HepG2 (cell line): ENCODE measurements at regions not wholly inside any gene's neighbourhood (a gene's known extent, or its start where the extent isn't known, plus 50 kb on each side); places are given as distances from the start of the nearest gene placed in this dataset.

Experiments used
- ATAC-seq: fragments of 200-7000 bp; cut with Tn5 transposase; 3 replicates; pipeline ENCODE4 v1.9.1; 2020; ENCODE audit warnings: mild to moderate bottlenecking, moderate library complexity
- BruUV-seq: library from RNA; stranded (reverse); fragments of 400-500 nt; replicated peaks from 2 replicates; lab custom pipeline; 2021; lab: Mats Ljungman, UMichigan
- CTCF ChIA-PET: fragments of 300-600 bp; formaldehyde crosslinking; extraction: SDS; loops from one replicate; lab custom pipeline; 2021; ENCODE audit warnings: low total read pairs, inconsistent platforms, low intra/inter-chr PET ratio; lab: Yijun Ruan, JAX
- POLR2A ChIA-PET: fragments of 350-600 bp; sonication (Branson Sonifier 250); formaldehyde crosslinking; loops from one replicate; lab custom pipeline; 2020; ENCODE audit warnings: antibody characterized with exemption, inconsistent platforms; lab: Yijun Ruan, JAX
- DNase-seq: peaks from one replicate; pipeline ENCODE4 v3.0.0-alpha.2; 2015; ENCODE audit warnings: low spot score
- FAIRE-seq: peaks from 3 replicates; lab custom pipeline; 2011; peaks lifted over from hg19 to GRCh38; lab: Jason Lieb, UNC
- H2AFZ ChIP-seq: one replicate; pipeline ENCODE4 v1.6.1; 2011; ENCODE audit warnings: low read length, inconsistent platforms
- H3K27ac ChIP-seq: fragments of 300-600 bp; 3 replicates; pipeline ENCODE4 v1.8.0; 2011; ENCODE audit warnings: mixed run types, mild to moderate bottlenecking, mixed read lengths, low read length, inconsistent platforms; ENCODE audit not compliant: insufficient read depth; ENCODE audit errors: extremely low read length
- H3K27me3 ChIP-seq, 2 experiments: fragments of 200-600 bp in 1 of 2; 2 replicates in 1 of 2; 3 replicates in 1 of 2; pipeline versions ENCODE4 v1.6.0 to v1.8.0; 2011; ENCODE audit warnings: low read length in 2 of 2, mild to moderate bottlenecking in 2 of 2, moderate library complexity in 2 of 2, inconsistent platforms in 1 of 2; ENCODE audit not compliant: insufficient read depth in 2 of 2, control insufficient read depth in 1 of 2
- H3K36me3 ChIP-seq, 2 experiments: fragments of 200-600 bp in 1 of 2; replicated peaks in 1 of 2; 2 replicates in 1 of 2; 3 replicates in 1 of 2; pipeline versions ENCODE4 v1.5.1 to v1.8.0; 2011; ENCODE audit warnings: low read length in 2 of 2, inconsistent platforms in 1 of 2; ENCODE audit not compliant: insufficient read depth in 2 of 2, control insufficient read depth in 1 of 2
- H3K4me1 ChIP-seq: 2 replicates; pipeline ENCODE4 v1.5.1; 2012; ENCODE audit warnings: low read length, inconsistent platforms; ENCODE audit not compliant: insufficient read depth
- H3K4me2 ChIP-seq: 2 replicates; pipeline ENCODE4 v1.6.0; 2011; ENCODE audit warnings: low read depth, low read length, inconsistent platforms
- H3K4me3 ChIP-seq, 3 experiments: fragments of 200-600 bp in 1 of 3; sonication (generic), shearing (Covaris generic) in 1 of 3; replicated peaks in 1 of 3; 2 replicates each; pipeline ENCODE4 v1.5.1; 2011 to 2016; ENCODE audit warnings: low read length in 3 of 3, inconsistent platforms in 2 of 3, low read depth in 2 of 3, mild to moderate bottlenecking in 2 of 3, control low read depth in 1 of 3, mixed read lengths in 1 of 3; ENCODE audit not compliant: insufficient read depth in 1 of 3
- H3K79me2 ChIP-seq: one replicate; pipeline ENCODE4 v1.6.1; 2011; ENCODE audit warnings: low read length, inconsistent platforms; ENCODE audit not compliant: insufficient read depth
- H3K9ac ChIP-seq: 2 replicates; pipeline ENCODE4 v1.6.0; 2011; ENCODE audit warnings: mild to moderate bottlenecking, low read depth, low read length, inconsistent platforms; ENCODE audit not compliant: insufficient read depth
- H3K9me3 ChIP-seq: 2 replicates; pipeline ENCODE4 v1.5.1; 2012; ENCODE audit warnings: mild to moderate bottlenecking, low read length
- H4K20me1 ChIP-seq: 2 replicates; pipeline ENCODE4 v1.6.0; 2011; ENCODE audit warnings: inconsistent platforms, mild to moderate bottlenecking, low read length, moderate library complexity; ENCODE audit not compliant: insufficient read depth
- DNMT1 ChIP-seq: sonication (generic); formaldehyde crosslinking; IDR thresholded peaks from 2 replicates; pipeline ENCODE4 v1.5.1; 2020; ENCODE audit warnings: mild to moderate bottlenecking, missing genetic modification reagents
- FOSL1 ChIP-seq: sonication (generic); formaldehyde crosslinking; IDR thresholded peaks from 2 replicates; pipeline ENCODE4 v1.9.0; 2021; ENCODE audit warnings: missing genetic modification reagents, borderline replicate concordance
- GABPB1 ChIP-seq: IDR thresholded peaks from 2 replicates; pipeline ENCODE4 v1.6.1; 2016; ENCODE audit warnings: mild to moderate bottlenecking, missing genetic modification reagents, moderate library complexity, missing compliant biosample characterization
- HNF4G ChIP-seq, 2 experiments: sonication (generic) in 1 of 2; formaldehyde crosslinking in 1 of 2; IDR thresholded peaks; 2 replicates each; pipeline versions ENCODE4 v1.4.0 to v1.6.1; 2011 to 2020; ENCODE audit warnings: borderline replicate concordance in 2 of 2, low read depth in 2 of 2, mild to moderate bottlenecking in 2 of 2, low read length in 1 of 2, missing genetic modification reagents in 1 of 2, moderate library complexity in 1 of 2
- HNRNPLL ChIP-seq: fragments of 200-400 bp; formaldehyde crosslinking; IDR thresholded peaks from 2 replicates; pipeline ENCODE4 v1.6.1; 2017; ENCODE audit warnings: mild to moderate bottlenecking, low read depth, low read length; ENCODE audit not compliant: poor library complexity, severe bottlenecking
- HOXD1 ChIP-seq: sonication (generic); formaldehyde crosslinking; IDR thresholded peaks from 2 replicates; pipeline ENCODE4 v1.5.0; 2020; ENCODE audit warnings: missing genetic modification reagents
- JUN ChIP-seq: sonication (generic); formaldehyde crosslinking; IDR thresholded peaks from 2 replicates; pipeline ENCODE4 v1.4.0; 2020; ENCODE audit warnings: mild to moderate bottlenecking, missing genetic modification reagents
- MED1 ChIP-seq: sonication (generic); formaldehyde crosslinking; IDR thresholded peaks from 2 replicates; pipeline ENCODE4 v1.4.0; 2020; ENCODE audit warnings: missing genetic modification reagents
- NFYC ChIP-seq: IDR thresholded peaks from 2 replicates; pipeline ENCODE4 v1.6.1; 2016; ENCODE audit warnings: missing genetic modification reagents, missing compliant biosample characterization
- SATB2 ChIP-seq: sonication (generic); formaldehyde crosslinking; IDR thresholded peaks from 2 replicates; pipeline ENCODE4 v1.5.0; 2020; ENCODE audit warnings: missing genetic modification reagents
- WIZ ChIP-seq: sonication (generic); formaldehyde crosslinking; IDR thresholded peaks from 2 replicates; pipeline ENCODE4 v1.5.1; 2020; ENCODE audit warnings: mild to moderate bottlenecking, missing genetic modification reagents
- ZNF225 ChIP-seq: sonication (generic); formaldehyde crosslinking; IDR thresholded peaks from 2 replicates; pipeline ENCODE4 v1.4.0; 2020; ENCODE audit warnings: mild to moderate bottlenecking, missing genetic modification reagents
- ZNF253 ChIP-seq: sonication (generic); formaldehyde crosslinking; IDR thresholded peaks from 2 replicates; pipeline ENCODE4 v1.8.0; 2022; ENCODE audit warnings: mild to moderate bottlenecking, missing genetic modification reagents, borderline replicate concordance
- ZNF292 ChIP-seq: sonication (generic); formaldehyde crosslinking; IDR thresholded peaks from 2 replicates; pipeline ENCODE4 v1.8.1; 2022; ENCODE audit warnings: mild to moderate bottlenecking, low read depth, missing genetic modification reagents, borderline replicate concordance
- ZNF329 ChIP-seq: sonication (generic); formaldehyde crosslinking; IDR thresholded peaks from 2 replicates; pipeline ENCODE4 v1.9.0; 2021; ENCODE audit warnings: low read depth, mild to moderate bottlenecking, missing genetic modification reagents
- ZNF34 ChIP-seq: sonication (generic); formaldehyde crosslinking; IDR thresholded peaks from 2 replicates; pipeline ENCODE4 v1.4.0; 2020; ENCODE audit warnings: mild to moderate bottlenecking, missing genetic modification reagents, borderline replicate concordance
- ZNF713 ChIP-seq: sonication (generic); formaldehyde crosslinking; IDR thresholded peaks from 2 replicates; pipeline ENCODE4 v1.4.0; 2020; ENCODE audit warnings: mild to moderate bottlenecking, missing genetic modification reagents
- ZNF761 ChIP-seq: sonication (generic); formaldehyde crosslinking; conservative IDR thresholded peaks from 2 replicates; pipeline ENCODE4 v1.4.0; 2020; ENCODE audit warnings: mild to moderate bottlenecking, missing genetic modification reagents
- WGBS: methylation state at CpG from one replicate; pipeline ENCODE4 v1.1.6; 2017; ENCODE audit warnings: low lambda C conversion rate; 5-methylcytosine and 5-hydroxymethylcytosine counted together
- in situ Hi-C: cut with HindIII; loops from 2 replicates; pipeline ENCODE4 v1.10.0; 2017; ENCODE audit warnings: low pct_unique_long_range_greater_than_20kb; ENCODE audit not compliant: extremely low pct_ligation_motif_present
- intact Hi-C: fragments of 100-400 bp; cut with micrococcal nuclease; formaldehyde crosslinking; loops from one replicate; pipeline ENCODE4 v1.10.0; 2022; ENCODE audit not compliant: unreplicated experiment
- TF ChIP-seq, protein P1 (sequence below): IDR thresholded peaks from 2 replicates; pipeline ENCODE4 v1.6.1; 2016; ENCODE audit warnings: missing compliant biosample characterization, missing genetic modification reagents, borderline replicate concordance
- TF ChIP-seq, protein P2 (sequence below): sonication (generic); formaldehyde crosslinking; IDR thresholded peaks from 2 replicates; pipeline ENCODE4 v1.4.0; 2020; ENCODE audit warnings: mild to moderate bottlenecking, low read depth, missing genetic modification reagents

DNA sequence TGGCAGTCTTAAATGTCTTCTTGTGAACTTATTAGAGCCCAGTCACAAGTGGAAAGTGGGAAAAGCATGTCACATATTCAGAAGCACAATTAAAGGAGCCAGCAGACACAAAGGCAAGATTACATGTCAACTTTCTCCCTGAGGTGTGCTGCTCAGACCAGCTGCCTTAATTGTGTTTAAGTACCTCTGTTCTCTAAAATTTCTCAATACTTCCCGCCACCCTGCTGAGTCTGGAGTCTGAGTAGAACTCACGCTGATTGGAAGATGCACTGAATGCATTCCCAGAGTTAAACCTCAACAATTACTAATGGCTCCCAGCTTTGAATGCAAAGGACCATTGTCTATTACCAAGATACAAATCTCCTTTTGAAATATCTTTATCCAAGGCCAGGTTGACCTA lies 166.4 kb upstream of the COBL start:
- Histone ChIP-seq H2AFZ (no peak overlapping the region), H3K27ac (no peak overlapping the region), H3K4me3 (no peak overlapping the region), H3K36me3 (no peaks in the 10 kb centered on the region), H3K9me3 (no peaks in the 10 kb centered on the region), H4K20me1 (no peaks in the 10 kb centered on the region), H3K4me2 (no peak overlapping the region), H3K27me3 (0 out of 5 replicates have a peak, but pooled peaks cover 0 to 3% of the 10 kb centered on the region in 2 experiments), H3K9ac (no peak overlapping the region), H3K79me2 (no peaks in the 10 kb centered on the region), H3K4me1 (peaks cover 18% of the 10 kb centered on the region)
- in situ Hi-C loops = no loop called here
- intact Hi-C loops = no loop called here
- FAIRE-seq (no peak), DNase-seq (no peak), ATAC-seq (no peak)
- ChIA-PET POLR2A (no interaction called here), CTCF (no interaction called here)
- BruUV-seq = no TSS peak
- TF ChIP-seq ZNF34 (CRISPR knock-in tag) (no peak), MED1 (CRISPR knock-in tag) (no peak), HOXD1 (CRISPR knock-in tag) (no peak), ZNF713 (no peak), ZNF329 (no peak), HNRNPLL (no peak)
- 3% methylated on average over 2 of the region's 2 CpGs for WGBS

DNA sequence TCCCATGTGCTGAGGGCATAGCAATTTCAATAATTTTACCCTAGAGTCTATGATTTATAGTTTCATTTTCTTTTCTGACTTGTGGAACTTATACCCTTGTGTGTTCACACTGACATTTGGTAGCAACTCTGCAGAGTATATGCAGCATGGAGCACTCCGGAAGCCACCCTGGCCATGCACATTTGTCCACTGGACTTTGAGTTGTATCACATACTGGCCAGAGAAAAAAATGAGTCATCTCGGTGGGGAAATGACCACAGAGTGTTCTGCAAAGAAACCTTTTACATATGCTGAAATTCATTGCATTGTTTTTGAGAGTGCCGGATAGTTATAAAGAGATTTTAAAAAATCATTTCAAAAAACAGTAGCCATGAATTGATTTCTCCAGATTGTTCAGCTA lies 164.8 kb upstream of the COBL start:
- peak overlapping the region; percentile 21; the same call in 1 of the 2 replicates for H3K4me2 ChIP-seq
- no TSS peak for BruUV-seq
- 3% methylated on average over 3 of the region's 3 CpGs for WGBS
- H3K9me3 ChIP-seq = no peaks in the 10 kb centered on the region
- no peak overlapping the region for H3K27ac ChIP-seq
- H3K9ac ChIP-seq = no peak overlapping the region
- H3K79me2 ChIP-seq = no peaks in the 10 kb centered on the region
- no peak overlapping the region for H2AFZ ChIP-seq
- H3K4me1 ChIP-seq = peaks cover 18% of the 10 kb centered on the region
- no peaks in the 10 kb centered on the region for H3K36me3 ChIP-seq
- 0 out of 5 replicates have a peak, but pooled peaks cover 0 to 3% of the 10 kb centered on the region in 2 experiments for H3K27me3 ChIP-seq
- in situ Hi-C loops (no loop called here), intact Hi-C loops (no loop called here)
- no peak overlapping the region for H3K4me3 ChIP-seq
- H4K20me1 ChIP-seq = no peaks in the 10 kb centered on the region
- CTCF ChIA-PET = no interaction called here
- peak; percentile 99 for ATAC-seq
- peak; percentile 49 for FAIRE-seq
- POLR2A ChIA-PET = no interaction called here
- peak; percentile 73 for DNase-seq
- TF ChIP-seq ZNF761 (CRISPR knock-in tag) = no peak
- TF ChIP-seq SATB2 = no peak
- TF ChIP-seq HNF4G (IDR thresholded peaks at IDR 0.05; ENCODE audit: borderline replicate concordance, low read depth, low read length) = peak; percentile 70
- TF ChIP-seq HNF4G (CRISPR knock-in tag; IDR thresholded peaks at IDR 0.05; ENCODE audit: borderline replicate concordance, low read depth) = no peak; the same call in 1 of the 2 replicates
- TF ChIP-seq WIZ (CRISPR knock-in tag) = 0 out of 2 replicates have a peak, but pooled peaks have one; percentile 46
- no peak for TF ChIP-seq ZNF253 (CRISPR knock-in tag)
- no peak for TF ChIP-seq DNMT1 (CRISPR knock-in tag)
- TF ChIP-seq FOSL1 (CRISPR knock-in tag) = peak; percentile 83
- TF ChIP-seq JUN = peak; percentile 45; the same call in 1 of the 2 replicates
- TF ChIP-seq, protein P1, sequence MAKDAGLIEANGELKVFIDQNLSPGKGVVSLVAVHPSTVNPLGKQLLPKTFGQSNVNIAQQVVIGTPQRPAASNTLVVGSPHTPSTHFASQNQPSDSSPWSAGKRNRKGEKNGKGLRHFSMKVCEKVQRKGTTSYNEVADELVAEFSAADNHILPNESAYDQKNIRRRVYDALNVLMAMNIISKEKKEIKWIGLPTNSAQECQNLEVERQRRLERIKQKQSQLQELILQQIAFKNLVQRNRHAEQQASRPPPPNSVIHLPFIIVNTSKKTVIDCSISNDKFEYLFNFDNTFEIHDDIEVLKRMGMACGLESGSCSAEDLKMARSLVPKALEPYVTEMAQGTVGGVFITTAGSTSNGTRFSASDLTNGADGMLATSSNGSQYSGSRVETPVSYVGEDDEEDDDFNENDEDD (CRISPR knock-in tag) = no peak
- TF ChIP-seq GABPB1 (CRISPR knock-in tag) = peak; percentile 75
- TF ChIP-seq, protein P2, sequence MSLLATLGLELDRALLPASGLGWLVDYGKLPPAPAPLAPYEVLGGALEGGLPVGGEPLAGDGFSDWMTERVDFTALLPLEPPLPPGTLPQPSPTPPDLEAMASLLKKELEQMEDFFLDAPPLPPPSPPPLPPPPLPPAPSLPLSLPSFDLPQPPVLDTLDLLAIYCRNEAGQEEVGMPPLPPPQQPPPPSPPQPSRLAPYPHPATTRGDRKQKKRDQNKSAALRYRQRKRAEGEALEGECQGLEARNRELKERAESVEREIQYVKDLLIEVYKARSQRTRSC (CRISPR knock-in tag) = no peak
- TF ChIP-seq NFYC (CRISPR knock-in tag) = no peak
- TF ChIP-seq ZNF225 (CRISPR knock-in tag) = no peak
- no peak for TF ChIP-seq ZNF292 (CRISPR knock-in tag)
